ENCODE measurements at regions not wholly inside any gene's neighbourhood (a gene's known extent, or its start where the extent isn't known, plus 50 kb on each side); places are given as distances from the start of the nearest gene placed in this dataset.
"Not testable (repeated sequence)": the region's sequence is repeated elsewhere in the genome, so short reads cannot be mapped to it uniquely, and the experiment has no call there.

DNA sequence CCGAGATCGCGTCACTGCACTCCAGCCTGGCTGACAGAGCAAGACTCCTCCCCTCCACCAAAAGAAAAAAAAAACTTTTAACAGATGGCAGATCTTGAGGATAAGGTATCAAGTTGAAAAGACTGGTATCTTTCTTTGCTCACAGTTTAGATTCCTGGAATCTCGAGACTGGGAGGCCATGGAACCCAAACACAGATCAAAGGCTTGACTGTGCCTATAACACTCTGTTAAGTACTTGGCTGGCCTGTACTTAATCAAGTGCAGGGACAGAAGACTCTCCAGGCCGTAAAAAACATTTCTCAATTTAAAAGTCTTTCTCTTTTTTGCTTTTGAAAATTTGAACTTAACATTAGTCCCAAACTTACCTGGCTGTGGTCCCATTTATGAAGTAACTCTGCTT, 107.1 kb upstream of the ZNF516 start:
- DNase-seq = no peak

DNA sequence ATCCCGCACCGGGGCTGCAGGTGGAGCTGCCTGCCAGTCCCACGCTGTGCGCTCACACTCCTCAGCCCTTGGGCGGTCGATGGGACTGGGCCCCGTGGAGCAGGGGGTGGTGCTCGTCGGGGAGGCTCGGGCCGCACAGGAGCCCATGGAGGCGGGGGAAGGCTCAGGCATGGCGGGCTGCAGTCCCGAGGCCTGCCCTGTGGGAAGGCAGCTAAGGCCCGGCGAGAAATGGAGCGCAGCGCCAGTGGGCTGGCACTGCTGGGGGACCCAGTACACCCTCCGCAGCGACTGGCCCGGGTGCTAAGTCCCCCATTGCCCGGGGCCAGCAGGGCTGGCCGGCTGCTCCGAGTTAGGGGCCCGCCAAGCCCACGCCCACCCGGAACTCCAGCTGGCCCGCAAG, 105.0 kb upstream of the ZNF516 start:
- DNase-seq = not testable (repeated sequence)

DNA sequence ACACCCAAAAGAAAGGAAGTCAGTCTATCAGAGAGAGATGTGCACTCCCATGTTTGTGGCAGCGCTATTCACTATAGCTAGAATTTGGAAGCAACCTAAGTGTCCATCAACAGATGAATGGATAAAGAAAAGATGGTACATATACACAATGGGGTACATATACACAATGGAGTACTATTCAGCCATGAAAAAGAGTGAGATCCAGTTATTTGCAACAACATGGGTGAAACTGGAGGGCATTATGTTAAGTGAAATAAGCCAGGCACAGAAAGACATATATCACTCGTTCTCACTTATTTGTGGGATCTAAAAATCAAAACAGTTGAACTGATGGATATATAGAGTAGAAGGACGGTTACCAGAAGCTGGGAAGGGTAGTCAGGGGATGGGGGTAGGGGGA, 99.9 kb upstream of the ZNF516 start:
- no peak for DNase-seq

DNA sequence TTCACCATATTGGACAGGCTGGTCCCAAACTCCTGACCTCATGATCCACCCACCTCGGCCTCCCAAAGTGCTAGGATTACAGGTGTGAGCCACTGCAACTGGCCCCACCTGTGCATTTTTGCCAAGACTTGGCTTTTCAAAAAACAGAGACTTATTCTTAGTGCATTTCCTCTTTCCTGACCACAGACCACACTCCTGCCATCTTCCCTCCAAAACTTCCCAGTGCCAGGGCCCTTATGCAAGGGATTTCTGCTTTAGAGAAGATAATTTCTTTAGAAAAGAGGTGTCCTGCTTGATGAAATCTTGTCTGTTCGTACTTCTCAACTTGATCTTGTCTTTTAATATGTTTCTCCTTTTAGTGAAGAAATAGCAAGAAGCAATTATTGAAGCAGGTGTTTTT, 98.8 kb upstream of the ZNF516 start:
- DNase-seq = no peak

DNA sequence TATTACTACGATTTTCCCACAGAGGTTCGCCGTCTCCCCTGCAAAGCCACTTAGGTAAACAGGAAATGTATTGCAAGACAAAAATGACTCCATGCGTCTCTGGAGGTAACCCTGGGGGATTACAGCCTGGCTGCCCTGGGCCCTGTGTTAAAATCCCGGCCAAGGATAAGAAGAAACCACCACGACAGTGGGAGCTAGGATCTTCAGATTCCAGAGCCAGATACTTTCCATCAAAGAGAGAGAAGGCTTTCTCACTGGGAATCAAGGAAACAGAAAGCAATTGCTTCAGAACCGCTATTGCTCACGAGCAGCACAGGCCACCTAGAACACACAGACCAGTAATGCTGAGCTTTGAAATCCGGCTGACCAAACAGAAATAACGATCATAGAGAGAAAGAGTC, 97.9 kb upstream of the ZNF516 start:
- no peak for DNase-seq

DNA sequence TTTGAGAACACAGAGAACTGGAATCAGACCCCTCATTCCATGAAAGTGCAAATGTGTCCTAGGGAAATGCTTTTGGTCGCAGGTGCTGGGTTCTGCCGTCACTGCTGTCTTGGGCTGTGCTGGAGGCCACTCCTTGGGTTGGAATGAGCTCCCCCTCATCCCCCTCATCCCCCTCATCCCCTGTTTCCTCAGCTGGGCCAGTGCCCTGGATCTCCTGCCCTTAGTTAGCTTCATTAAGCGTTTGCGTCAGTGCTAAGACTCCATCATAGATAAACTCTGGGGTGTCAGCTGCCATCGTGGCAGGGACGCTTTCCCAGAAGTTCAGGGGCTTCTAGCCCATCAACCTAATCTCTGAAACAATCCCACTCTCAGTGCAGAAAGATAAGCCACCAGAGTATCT, 97.1 kb upstream of the ZNF516 start:
- no peak for DNase-seq

DNA sequence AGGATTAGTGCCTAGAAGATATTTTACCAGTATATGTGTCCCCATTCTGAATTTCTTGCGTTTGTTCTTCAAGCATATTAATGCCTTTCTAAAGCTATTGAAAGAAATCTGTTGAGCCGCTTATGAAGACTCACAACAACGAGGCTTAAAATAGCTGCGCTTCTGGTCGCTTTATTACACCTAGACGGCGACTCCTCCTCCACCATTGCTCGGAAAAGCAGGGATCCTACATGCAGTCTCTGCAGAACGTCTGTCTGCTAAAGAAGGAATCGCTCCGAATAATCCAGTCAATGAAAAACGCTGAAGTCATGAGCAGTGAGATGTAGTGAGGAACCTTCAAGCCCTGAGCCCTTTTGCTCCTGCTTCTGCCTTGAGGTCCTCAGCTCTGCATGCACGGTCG, 94.8 kb upstream of the ZNF516 start:
- no peak for DNase-seq

DNA sequence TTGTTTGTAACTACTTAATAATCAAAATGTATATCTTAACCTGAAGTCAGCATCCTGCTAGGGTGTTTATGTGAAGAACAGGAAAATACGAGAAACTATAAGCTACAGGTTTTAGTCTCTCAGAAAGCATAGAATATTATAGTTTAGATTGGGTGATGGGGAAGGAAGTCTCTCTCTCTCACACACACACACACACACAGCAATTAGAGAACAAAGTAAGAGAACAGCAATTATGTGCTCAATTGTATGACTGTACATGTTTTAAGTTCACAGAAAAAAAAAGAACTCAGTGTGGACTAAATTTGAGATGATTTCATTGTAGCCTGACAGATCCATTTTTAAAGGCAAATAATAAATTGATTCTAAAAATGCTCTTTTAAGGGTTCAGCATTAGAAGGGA, 94.3 kb upstream of the ZNF516 start:
- no peak for DNase-seq

DNA sequence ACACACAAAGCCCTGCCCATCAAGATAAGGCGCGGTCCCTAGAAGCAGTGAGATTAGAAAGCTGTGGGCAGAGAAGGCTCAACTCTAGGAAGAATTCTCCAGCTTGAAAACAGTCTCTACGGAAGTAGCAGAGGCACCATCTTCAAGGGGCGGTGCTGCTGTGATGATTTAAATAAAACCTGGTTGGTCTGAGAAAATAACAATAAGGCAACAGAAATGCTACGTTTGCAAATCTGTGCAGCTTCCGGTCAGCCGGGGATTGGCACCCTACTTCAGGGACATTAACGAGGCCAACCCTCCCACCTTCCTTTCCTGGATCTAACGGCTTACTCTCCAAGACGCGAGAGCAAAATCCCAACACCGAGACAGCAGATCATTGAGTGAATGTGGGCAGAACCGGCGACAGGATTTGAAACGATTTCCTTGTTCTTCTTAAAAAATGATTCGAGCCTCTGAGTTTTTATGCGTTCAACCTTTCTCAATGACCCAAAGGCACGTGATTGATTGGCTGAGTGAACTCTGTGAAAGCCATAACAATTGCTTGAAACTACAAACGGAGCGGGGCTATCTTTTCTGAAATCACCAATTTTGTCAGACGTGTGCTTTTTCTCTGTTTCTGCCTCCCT, 93.7 kb upstream of the ZNF516 start:
- peak; percentile 68 for DNase-seq

DNA sequence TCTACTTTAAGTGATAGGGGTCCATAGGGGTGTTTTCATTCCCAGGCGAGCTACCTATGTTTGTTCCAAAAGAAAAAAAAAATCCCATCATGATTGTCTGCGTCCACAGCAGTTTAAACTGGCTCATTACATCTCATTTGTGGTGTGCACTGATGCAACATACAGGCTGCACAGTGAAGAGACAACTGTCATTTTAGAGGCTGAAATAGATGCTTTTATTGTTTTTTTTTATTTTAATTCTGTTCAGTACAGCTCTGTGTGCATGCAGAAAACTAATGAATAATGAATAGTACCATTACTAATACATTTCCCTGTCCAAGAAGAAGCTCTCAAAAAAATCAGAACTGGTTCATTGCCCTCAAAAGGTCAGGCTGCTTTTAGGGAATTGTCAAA, 92.8 kb upstream of the ZNF516 start:
- DNase-seq = no peak

DNA sequence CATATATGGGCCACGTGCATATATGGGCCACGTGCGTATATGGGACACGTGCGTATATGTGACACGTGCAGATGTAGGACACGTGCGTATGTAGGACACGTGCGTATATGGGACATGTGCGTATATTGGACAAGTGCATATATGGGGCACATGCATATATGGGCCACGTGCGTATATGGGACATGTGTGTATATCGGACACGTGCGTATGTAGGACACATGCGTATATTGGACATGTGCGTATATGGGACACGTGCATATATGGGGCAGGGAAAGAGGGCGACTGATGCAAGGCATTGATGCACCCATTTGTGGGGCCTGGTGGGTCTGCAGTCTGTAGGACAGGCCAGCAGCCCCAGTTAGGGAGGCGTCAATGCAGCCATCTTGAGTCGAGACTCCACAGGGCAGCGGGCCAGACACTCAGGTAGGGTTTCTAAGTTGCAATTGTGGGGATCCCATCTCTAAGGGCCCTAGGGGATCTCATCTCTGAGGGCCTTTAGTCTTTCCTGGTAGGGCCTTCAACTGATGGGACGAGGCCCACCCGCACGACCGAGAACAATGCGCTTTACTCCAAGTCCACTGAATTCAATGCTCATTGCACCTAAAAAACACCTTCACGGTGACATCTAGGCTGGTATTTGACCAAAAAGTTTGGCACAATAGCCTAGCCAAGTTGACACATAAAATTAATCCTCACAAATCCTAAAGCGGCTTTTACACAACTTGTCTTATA, 92.3 kb upstream of the ZNF516 start:
- DNase-seq = no peak

DNA sequence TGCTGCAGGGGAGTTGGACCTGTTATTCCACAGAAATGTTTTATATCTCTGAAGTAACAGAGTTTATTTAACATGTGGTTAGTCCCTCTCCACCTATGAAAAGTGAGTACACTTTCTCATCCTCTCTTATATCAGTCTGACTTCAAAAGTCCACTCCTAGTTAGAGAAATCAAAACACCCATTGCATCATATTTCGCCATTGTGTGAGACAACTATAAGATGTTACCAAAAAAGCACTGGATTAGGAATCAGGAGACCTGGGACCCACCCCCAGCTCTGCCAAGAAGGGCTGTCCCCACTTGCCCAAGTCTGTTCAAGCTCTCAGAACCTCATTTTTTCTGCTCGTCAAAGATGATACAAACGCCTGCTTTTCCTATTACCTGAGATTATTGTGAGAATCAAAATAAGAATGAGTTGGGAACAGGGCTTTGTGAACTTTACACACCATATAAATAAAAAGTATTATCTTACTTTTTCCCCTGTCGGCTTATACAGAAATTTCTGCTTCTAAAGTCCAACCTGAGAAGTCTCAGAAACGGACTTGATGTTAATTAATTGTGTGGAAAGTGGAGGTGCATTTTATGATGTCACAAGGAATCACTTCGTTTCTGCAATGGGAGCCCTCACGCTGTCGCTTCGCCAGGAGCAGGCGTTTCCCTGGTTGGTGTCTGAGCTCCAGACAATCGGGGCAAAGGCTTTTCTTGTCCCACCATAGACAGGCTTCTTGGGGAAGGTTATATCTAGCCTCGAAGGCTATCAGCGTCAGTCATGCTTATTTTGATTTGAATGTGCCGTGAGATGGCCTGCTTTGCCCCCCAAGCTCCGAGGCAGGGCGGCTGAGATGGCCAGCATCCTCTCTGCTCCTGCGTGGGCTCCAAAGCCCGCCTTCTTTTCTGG, 89.6 kb upstream of the ZNF516 start:
- no peak for DNase-seq

DNA sequence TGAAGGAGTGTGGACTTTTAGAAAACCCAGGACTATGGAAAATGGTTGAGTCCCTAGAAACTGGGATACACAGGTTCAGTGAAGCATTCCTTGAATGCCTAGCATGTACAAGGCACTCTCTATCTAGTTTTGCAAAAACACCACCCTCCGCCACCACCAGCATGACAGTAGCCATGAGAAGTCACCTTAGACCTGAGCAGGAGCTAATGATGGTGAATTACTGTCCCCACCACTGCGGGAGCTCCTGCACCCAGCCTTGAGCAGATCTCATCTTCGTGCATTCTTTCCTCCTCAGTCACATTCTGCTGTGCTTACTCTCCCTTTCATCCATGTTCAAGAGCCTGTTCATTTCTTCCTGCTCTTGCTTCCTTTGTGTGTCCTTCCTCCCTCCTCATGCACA, 86.2 kb upstream of the ZNF516 start:
- no peak for DNase-seq

DNA sequence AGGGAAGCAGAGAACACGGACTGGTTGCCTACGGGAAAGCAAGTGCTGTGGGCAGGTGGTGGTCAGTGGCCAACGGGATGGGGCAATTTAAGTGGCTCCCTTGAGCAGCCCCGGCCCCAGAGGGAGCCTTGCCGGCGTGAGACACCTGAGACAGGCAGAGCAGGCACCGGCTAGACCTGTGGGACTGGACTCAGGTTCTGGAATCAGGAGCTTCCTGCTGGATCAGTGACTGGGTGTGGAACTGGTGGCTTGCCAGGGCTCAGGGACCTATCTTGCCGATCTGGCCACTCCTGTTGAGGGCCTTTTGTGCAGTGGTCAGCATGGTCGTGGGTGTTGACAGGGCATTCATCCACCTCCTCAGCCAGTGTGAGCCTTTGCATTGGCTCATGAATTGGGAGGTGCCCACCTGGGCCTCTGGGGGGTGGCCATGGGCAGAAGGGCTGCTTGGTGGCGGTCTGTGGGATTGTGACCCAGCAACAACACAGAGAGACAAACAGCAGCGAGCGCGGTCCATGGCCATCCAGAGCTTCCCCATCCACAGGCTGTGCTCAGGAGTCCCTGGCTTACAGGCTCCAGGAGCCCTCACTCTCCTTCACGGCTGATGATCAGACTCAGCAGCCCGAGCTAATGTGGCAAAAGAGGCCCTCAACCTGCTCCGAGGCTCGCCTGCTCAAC, 85.4 kb upstream of the ZNF516 start:
- no peak for DNase-seq

DNA sequence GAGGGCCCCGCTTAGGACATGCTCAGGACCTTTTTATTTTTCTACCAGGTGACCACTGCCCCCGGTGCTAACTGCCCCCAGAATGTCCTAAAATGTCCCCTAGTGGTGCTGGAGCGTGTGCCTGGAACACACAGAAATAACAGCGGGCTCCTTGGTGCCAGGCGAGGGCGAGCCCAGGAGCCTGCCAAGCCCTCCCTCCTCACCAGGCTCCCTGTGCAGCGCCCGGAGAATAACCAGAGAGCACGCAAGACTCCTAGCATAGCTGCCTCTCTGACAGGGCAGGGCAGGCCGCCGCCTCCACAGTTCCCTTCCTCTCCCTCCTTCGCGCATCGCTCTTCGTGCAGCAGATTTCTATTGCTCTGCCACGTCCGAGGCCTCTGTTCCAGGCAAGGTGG, 84.3 kb upstream of the ZNF516 start:
- DNase-seq = no peak

DNA sequence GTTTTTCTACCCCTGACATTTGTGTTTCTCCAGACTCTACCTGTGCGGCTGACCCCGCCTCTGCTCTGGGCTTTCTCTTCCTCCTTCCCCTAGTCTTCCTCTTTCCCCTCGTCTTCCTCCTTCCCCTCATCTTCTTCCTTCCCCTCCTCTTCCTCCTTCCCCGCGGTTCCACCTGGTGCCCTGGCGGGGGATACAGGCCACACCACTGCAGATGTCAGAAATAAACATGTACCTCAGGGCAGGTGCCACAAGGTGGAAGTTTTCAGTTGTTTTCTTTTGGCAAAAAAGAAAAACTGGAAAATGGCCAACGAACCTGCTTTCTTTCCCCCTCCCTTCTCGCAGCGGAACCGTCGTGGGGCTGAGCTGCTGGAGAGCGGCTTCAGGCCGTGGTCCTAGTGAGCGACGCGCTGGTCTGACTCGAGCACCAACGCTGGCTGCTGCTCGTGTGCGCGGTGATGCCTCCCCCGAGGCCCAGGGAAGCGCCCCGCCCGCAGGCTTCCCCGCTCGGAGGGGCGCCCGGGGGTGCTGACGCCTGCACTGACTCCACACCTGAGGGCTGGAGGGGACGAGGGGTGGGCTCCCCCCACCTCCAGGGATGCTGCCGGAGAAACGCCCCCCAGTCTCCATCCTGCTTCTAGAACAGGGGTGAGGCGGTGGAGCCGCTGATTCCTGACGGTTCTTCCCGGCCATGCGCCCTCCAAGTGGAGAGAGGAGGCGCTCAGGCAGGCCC, 83.7 kb upstream of the ZNF516 start:
- DNase-seq = no peak

DNA sequence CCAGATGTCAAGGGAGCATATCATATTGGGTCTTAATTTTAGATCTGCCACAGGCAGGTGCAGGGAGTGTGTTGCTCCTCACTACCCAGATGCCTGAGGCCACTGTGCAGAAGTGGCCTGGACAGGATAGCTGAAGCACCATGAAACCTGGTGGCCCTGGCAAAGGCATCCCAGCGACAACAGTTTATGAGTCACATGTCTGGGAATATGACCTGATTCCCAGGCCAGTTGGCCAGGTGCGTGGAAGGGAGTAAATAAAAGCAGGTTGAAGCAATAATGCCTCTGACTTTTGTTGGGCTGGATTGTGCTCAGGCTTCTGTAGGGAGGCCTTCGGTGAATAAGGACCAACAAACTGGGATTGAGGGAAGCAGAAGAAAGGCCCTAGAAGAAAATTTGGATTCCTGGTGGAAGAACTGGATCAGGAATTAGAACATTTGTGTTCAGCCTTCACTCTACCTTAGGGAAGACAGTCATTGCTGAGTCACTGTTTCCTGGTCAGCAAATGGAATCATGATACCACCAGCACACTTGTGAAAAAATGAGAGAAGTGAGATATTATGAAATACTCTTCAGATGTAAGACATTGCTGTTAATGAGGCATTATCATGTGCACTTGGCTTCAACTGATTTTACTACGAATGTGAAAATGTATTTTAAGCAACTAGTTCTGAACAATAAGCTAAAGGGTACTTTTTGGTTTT, 78.4 kb upstream of the ZNF516 start:
- peak; percentile 39 for DNase-seq

DNA sequence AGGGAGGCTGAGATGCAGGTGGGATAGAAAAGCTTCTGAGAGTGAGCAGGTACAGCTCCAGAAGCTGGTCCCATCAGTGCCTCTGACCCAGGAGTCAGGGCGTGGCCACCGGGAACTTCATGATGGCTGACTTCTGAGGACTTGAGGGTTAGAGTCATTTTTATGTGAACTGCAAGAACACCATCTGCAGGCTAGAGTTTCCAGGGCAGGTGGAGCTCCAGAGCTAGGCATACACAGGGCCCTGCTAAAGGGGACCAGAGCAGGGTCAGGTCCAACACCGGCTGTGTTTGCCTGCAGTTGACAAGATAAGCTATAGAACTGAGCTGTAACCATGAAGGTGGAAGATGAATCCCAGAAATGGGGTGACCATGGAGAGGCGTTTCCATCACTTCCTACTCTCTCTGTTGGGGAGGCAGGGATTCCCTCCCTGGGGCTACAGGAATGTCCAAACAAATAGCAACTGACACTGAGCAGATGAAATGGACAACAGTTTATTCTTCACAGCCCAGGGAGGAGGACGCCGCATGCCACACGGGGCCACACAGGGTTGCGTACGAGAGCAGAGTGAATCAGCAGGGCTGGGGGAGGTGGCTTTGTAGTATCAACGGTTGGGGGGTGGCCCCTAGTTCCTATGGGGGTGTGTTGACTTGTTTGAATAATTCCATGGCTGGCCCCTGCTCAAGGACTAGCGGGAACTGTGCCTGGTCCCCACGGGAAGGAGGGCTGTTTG, 77.6 kb upstream of the ZNF516 start:
- DNase-seq = peak; percentile 24

DNA sequence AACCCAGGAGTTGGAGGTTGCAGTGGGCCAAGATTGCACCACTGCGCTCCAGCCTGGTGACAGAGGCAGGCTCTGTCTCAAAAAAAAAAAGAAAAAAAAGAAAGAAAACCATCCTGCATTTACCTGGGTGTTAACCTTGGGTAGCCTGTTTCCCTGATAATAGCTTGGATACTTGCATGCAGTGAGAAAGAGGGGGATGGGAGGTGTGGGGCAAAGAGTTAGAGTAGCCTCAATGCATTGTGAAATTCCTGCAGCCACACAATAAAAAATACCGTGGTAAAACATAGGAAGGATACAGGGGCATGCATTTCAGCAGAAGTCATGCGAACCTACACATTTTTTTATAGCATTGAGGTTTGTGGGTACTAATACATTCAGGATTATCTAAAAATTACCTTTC, 76.6 kb upstream of the ZNF516 start:
- no peak for DNase-seq

DNA sequence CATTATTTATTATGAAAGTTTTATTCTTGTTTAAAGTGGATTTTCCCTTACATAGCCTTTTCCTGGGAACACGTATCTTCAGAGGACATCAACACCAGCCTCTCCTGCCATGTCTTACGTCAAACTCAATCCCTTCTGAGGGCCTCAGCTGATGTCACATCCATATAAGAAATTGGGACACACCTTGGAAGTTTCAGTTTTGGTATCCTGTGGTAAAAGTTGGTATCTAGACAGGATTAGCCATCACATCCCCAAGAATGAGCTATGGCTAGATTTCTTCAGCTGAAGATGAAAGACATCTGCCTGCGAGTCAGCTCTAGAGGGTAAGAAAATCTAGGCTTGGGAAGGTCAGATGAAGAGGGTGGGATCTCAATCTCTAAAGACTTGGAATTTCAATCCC, 75.8 kb upstream of the ZNF516 start:
- no peak for DNase-seq

DNA sequence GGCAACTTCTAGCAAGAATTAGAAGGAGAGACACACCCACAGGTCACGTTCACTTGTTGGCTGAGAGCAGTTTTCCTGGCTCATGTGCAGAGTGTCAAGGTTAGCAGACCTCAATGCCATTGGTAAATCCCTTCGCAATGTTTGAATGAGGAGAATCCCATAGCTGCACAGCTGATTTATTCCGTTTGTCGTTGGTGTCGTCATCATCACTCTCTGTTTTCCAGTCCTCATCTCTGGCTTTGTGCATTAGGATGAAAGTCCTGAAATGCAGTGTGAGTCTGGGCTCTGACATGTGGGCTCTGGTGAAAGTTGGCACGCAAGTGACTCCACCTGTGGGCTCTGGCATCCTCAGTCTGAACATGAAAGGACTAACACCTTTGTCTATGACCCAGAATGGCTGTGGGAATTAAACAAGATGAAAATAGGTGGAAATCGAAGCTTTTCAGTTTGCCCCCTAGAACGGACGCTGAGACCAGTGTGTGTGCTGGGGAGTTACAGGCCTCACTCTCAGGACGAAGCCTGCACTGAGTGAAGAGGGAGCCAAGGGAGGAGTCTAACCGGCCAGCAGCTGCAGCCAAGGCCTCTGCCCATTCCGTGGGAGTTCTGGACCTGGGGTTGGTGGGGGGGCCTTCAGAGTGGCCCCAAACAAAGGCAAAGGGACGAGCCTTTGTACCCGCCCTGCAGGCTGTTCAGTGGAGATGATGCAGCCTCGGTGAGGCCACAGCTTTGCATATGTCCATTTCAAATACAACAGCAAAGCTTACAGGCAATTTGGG, 74.8 kb upstream of the ZNF516 start:
- DNase-seq = no peak

All from OCI-M1 (cell line).